ENCODE measurements at regions not wholly inside any gene's neighbourhood (a gene's known extent, or its start where the extent isn't known, plus 50 kb on each side); places are given as distances from the start of the nearest gene placed in this dataset.

- DNase-seq (ENCODE audit: low read depth), result no peak
- in situ Hi-C loops (cut with HindIII; ENCODE audit: low sequenced_read_pairs), result no loop called here
- H3K4me3 ChIP-seq (ENCODE audit: low read depth, low read length), result no peak overlapping the region
- no peak for TF ChIP-seq CTCF (IDR thresholded peaks at IDR 0.05; ENCODE audit: low read depth, low read length, missing control alignments)
Measured at GRCh38 chr2:133856678-133857077, 288.4 kb upstream of the NCKAP5 start.

GRCh38 chr2:133859578-133859977 is 291.3 kb upstream of the NCKAP5 start:
- no peak for TF ChIP-seq CTCF (IDR thresholded peaks at IDR 0.05; ENCODE audit: low read depth, low read length, missing control alignments)
- in situ Hi-C loops (cut with HindIII; ENCODE audit: low sequenced_read_pairs), result no loop called here
- no peak for DNase-seq (ENCODE audit: low read depth)
- no peak overlapping the region for H3K4me3 ChIP-seq (ENCODE audit: low read depth, low read length)

- DNase-seq (ENCODE audit: low read depth), result no peak
- in situ Hi-C loops (cut with HindIII; ENCODE audit: low sequenced_read_pairs), result no loop called here
- TF ChIP-seq CTCF (IDR thresholded peaks at IDR 0.05; ENCODE audit: low read depth, low read length, missing control alignments), result no peak
- H3K4me3 ChIP-seq (ENCODE audit: low read depth, low read length), result no peak overlapping the region
Measured at GRCh38 chr2:133862400-133862977, 294.2 kb upstream of the NCKAP5 start.

- no peak overlapping the region for H3K4me3 ChIP-seq (ENCODE audit: low read depth, low read length)
- no peak for DNase-seq (ENCODE audit: low read depth)
- in situ Hi-C loops (cut with HindIII; ENCODE audit: low sequenced_read_pairs), result no loop called here
- no peak for TF ChIP-seq CTCF (IDR thresholded peaks at IDR 0.05; ENCODE audit: low read depth, low read length, missing control alignments)
Measured at GRCh38 chr2:133863106-133863800, 295.0 kb upstream of the NCKAP5 start.

- in situ Hi-C loops (cut with HindIII; ENCODE audit: low sequenced_read_pairs), result no loop called here
- H3K4me3 ChIP-seq (ENCODE audit: low read depth, low read length), result no peak overlapping the region
- TF ChIP-seq CTCF (IDR thresholded peaks at IDR 0.05; ENCODE audit: low read depth, low read length, missing control alignments), result no peak
- DNase-seq (ENCODE audit: low read depth), result no peak
Measured at GRCh38 chr2:133865141-133865540, 296.9 kb upstream of the NCKAP5 start.

GRCh38 chr2:133867166-133867565 is 298.9 kb upstream of the NCKAP5 start:
- in situ Hi-C loops (cut with HindIII; ENCODE audit: low sequenced_read_pairs), result no loop called here
- H3K4me3 ChIP-seq (ENCODE audit: low read depth, low read length), result no peak overlapping the region
- DNase-seq (ENCODE audit: low read depth), result no peak
- TF ChIP-seq CTCF (IDR thresholded peaks at IDR 0.05; ENCODE audit: low read depth, low read length, missing control alignments), result no peak

Data from astrocyte of the cerebellum (primary cell).